Osteoblast (primary cell): ENCODE measurements at regions not wholly inside any gene's neighbourhood (a gene's known extent, or its start where the extent isn't known, plus 50 kb on each side); places are given as distances from the start of the nearest gene placed in this dataset.

Experiments used
- DNase-seq: peaks from one replicate; pipeline ENCODE4 v3.0.0; 2011; ENCODE audit warnings: low spot score, mixed read lengths; ENCODE audit not compliant: insufficient read length; ENCODE audit errors: missing footprints
- H2AFZ ChIP-seq: 2 replicates; pipeline ENCODE4 v1.6.0; 2011; ENCODE audit warnings: mild to moderate bottlenecking, low read length
- H3K27ac ChIP-seq: 2 replicates; pipeline ENCODE4 v1.5.1; 2011; ENCODE audit warnings: mild to moderate bottlenecking, low read depth, low read length, moderate library complexity
- H3K27me3 ChIP-seq: 2 replicates; pipeline ENCODE4 v1.6.0; 2012; ENCODE audit warnings: mild to moderate bottlenecking, control low read depth, inconsistent platforms, low read length, moderate library complexity; ENCODE audit not compliant: insufficient read depth
- H3K36me3 ChIP-seq: 2 replicates; pipeline ENCODE4 v1.5.1; 2011; ENCODE audit warnings: mild to moderate bottlenecking, low read length, control low read depth, moderate library complexity; ENCODE audit not compliant: insufficient read depth
- H3K4me1 ChIP-seq: 2 replicates; pipeline ENCODE4 v1.5.1; 2011; ENCODE audit warnings: mild to moderate bottlenecking, low read length, control low read depth, moderate library complexity; ENCODE audit not compliant: insufficient read depth
- H3K4me2 ChIP-seq: 2 replicates; pipeline ENCODE4 v1.6.0; 2011; ENCODE audit warnings: mild to moderate bottlenecking, low read length; ENCODE audit not compliant: insufficient read depth
- H3K4me3 ChIP-seq: fragments of 200-600 bp; sonication (generic); 3 replicates; pipeline ENCODE4 v1.5.1; 2012; ENCODE audit warnings: mild to moderate bottlenecking, low read length, inconsistent platforms; ENCODE audit not compliant: insufficient read depth
- H3K79me2 ChIP-seq: 2 replicates; pipeline ENCODE4 v1.6.0; 2012; ENCODE audit warnings: mild to moderate bottlenecking, low read length, control low read depth, inconsistent platforms; ENCODE audit not compliant: insufficient read depth
- H3K9me3 ChIP-seq: 2 replicates; pipeline ENCODE4 v1.5.1; 2011; ENCODE audit warnings: low read depth, low read length, control low read depth
- H4K20me1 ChIP-seq: 2 replicates; pipeline ENCODE4 v1.6.0; 2012; ENCODE audit warnings: mild to moderate bottlenecking, low read length, control low read depth; ENCODE audit not compliant: insufficient read depth
- CTCF ChIP-seq: IDR thresholded peaks from 2 replicates; pipeline ENCODE4 v1.5.1; 2011; ENCODE audit warnings: mild to moderate bottlenecking, low read depth, low read length, moderate library complexity; ENCODE audit errors: extremely low read depth

DNA sequence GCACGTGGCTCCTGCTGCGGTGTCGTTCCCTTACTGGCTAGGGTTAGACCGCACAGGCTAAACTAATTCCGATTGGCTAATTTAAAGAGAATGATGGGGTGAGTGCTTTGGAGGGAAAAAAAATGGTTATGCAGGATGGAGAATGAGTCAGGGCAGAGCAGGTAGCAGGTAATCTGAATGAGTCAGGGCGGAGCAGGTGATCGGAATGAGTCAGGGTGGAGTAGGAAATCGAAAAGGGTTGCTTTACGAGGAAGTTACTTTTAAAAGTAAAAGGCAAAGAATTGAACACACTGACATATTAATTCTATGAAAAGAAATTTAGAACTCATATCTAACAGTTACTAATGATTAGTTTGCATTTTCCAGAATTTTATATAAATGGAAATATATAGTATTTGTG lies 335.5 kb downstream of the FOXO1 start:
- Histone ChIP-seq H2AFZ (no peak overlapping the region), H3K4me3 (no peak overlapping the region), H3K36me3 (no peaks in the 10 kb centered on the region), H3K79me2 (no peaks in the 10 kb centered on the region), H3K4me1 (peaks cover 13% of the 10 kb centered on the region), H3K4me2 (no peak overlapping the region), H4K20me1 (no peaks in the 10 kb centered on the region), H3K27me3 (no peaks in the 10 kb centered on the region), H3K27ac (no peak overlapping the region), H3K9me3 (no peaks in the 10 kb centered on the region)
- no peak for DNase-seq
- no peak for TF ChIP-seq CTCF

- Histone ChIP-seq H3K4me1 (peaks cover 13% of the 10 kb centered on the region), H3K36me3 (no peaks in the 10 kb centered on the region), H3K27ac (no peak overlapping the region), H3K27me3 (no peaks in the 10 kb centered on the region), H2AFZ (no peak overlapping the region), H3K4me2 (no peak overlapping the region), H3K4me3 (no peak overlapping the region), H3K79me2 (no peaks in the 10 kb centered on the region), H3K9me3 (no peaks in the 10 kb centered on the region), H4K20me1 (no peaks in the 10 kb centered on the region)
- no peak for TF ChIP-seq CTCF
- DNase-seq: no peak
These were observed 334.6 kb downstream of the FOXO1 start for GRCh38 chr13:40331802-40332201.

GRCh38 chr13:40333226-40333625 lies 333.2 kb downstream of the FOXO1 start:
- no peak for TF ChIP-seq CTCF
- DNase-seq: no peak
- Histone ChIP-seq H3K27me3 (no peaks in the 10 kb centered on the region), H2AFZ (peak overlapping the region; percentile 21), H3K27ac (no peak overlapping the region), H4K20me1 (no peaks in the 10 kb centered on the region), H3K4me3 (no peak overlapping the region), H3K9me3 (no peaks in the 10 kb centered on the region), H3K4me2 (no peak overlapping the region), H3K79me2 (no peaks in the 10 kb centered on the region), H3K36me3 (no peaks in the 10 kb centered on the region), H3K4me1 (peaks cover 13% of the 10 kb centered on the region)

DNA sequence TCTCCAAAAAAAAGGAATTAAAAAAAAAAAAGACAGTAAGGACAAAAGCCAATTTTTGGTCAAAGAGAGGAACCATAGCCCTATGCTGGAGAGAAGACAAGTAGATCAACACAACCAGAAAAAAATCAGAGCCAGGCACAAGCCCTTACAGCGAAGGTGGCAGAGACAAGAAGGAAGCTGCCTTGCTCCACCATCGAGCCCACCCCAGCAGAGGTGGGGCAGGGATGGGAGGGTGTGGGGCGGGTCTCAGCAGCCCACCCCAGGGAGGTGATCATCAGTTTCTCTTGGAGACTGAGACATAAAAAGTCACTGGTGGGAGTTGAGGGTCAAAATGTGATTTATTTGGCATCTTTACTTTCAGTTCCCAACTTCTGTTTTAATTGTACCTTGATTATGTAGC lies 332.4 kb downstream of the FOXO1 start:
- H3K4me3 ChIP-seq: no peak overlapping the region
- no peak for TF ChIP-seq CTCF
- no peak overlapping the region for H3K27ac ChIP-seq
- peaks cover 13% of the 10 kb centered on the region for H3K4me1 ChIP-seq
- no peak overlapping the region for H3K4me2 ChIP-seq
- no peaks in the 10 kb centered on the region for H3K36me3 ChIP-seq
- no peaks in the 10 kb centered on the region for H3K79me2 ChIP-seq
- H4K20me1 ChIP-seq: no peaks in the 10 kb centered on the region
- DNase-seq: no peak
- H3K9me3 ChIP-seq: no peaks in the 10 kb centered on the region
- H3K27me3 ChIP-seq: no peaks in the 10 kb centered on the region
- no peak overlapping the region for H2AFZ ChIP-seq
